Right cardiac atrium (tissue), 5 donors: ENCODE measurements at regions not wholly inside any gene's neighbourhood (a gene's known extent, or its start where the extent isn't known, plus 50 kb on each side); places are given as distances from the start of the nearest gene placed in this dataset.

Source experiments
- ATAC-seq, 2 donors: fragments of 200-7000 bp; cut with Tn5 transposase; one replicate each; pipeline versions ENCODE4 v1.8.0 to v1.9.1; 2020; ENCODE audit warnings: moderate library complexity in 2 of 2, mild to moderate bottlenecking in 1 of 2
- DNase-seq, 3 donors: peaks; one replicate each; pipeline ENCODE4 v3.0.0-alpha.2; 2020
- H3K27ac ChIP-seq: one replicate; pipeline ENCODE4 v1.5.1; 2013; ENCODE audit warnings: mild to moderate bottlenecking, low read length, control low read depth, moderate library complexity
- H3K27me3 ChIP-seq: one replicate; pipeline ENCODE4 v1.6.1; 2013; ENCODE audit not compliant: control insufficient read depth, insufficient read depth
- H3K4me1 ChIP-seq: one replicate; pipeline ENCODE4 v1.6.1; 2013; ENCODE audit warnings: low read length; ENCODE audit not compliant: control insufficient read depth, insufficient read depth
- H3K4me3 ChIP-seq: one replicate; pipeline ENCODE4 v1.5.1; 2013; ENCODE audit warnings: low read length, control low read depth
- H3K9me3 ChIP-seq: one replicate; pipeline ENCODE4 v1.6.1; 2013; ENCODE audit warnings: low read length; ENCODE audit not compliant: control insufficient read depth
- WGBS: extraction: QIAGEN DNeasy Blood & Tissue Kit; methylation state at CpG from one replicate; pipeline ENCODE4 v1.1.7; 2013; 5-methylcytosine and 5-hydroxymethylcytosine counted together
- intact Hi-C, 4 donors: fragments of 100-400 bp; cut with DNase I; formaldehyde crosslinking; loops; one replicate each; pipeline versions ENCODE4 v1.11.0 to v1.14.0; 2022 to 2023
- donor health status: healthy with polysubstance abuse.
- donor health status: DM: no; HTN: yes; CAD: no.
- donor health status: DM: no; HTN: no; CAD: no.
- donor health status: DM: no; HTN: yes; CAD: no; lungs with severe emphysema.
- donor health status: DM: yes; HTN: yes; CAD: no.

DNA sequence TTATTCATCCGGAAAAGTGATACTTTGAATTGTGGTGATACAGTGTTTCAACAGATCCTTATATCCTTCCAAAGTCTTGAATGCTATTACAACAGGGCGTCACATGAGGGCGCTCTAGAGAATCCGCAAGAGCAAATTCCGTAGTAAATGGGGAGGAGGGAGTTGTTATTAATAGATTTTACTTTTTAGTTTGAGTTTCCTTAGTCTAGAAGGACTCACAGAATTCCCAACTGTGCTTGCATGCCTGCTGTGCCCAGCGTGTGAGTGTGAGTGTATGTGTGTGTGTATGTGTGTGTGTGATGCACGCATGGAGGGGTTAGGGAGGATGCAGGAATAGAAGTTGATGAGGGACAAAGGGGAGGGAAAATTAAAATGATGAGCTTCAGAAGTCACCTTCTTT lies 375.3 kb downstream of the C12orf75 start:
- ATAC-seq (peak; percentile 41 to 67), DNase-seq (peak in 2 of 3 donors; percentile 26 to 32)
- Histone ChIP-seq H3K27ac (peak overlapping the region; percentile 20), H3K9me3 (no peaks in the 10 kb centered on the region), H3K4me1 (peaks cover 5% of the 10 kb centered on the region), H3K27me3 (no peaks in the 10 kb centered on the region), H3K4me3 (no peak overlapping the region)
- 18% methylated on average over 7 of the region's 7 CpGs for WGBS
- intact Hi-C loops = loop anchor here in 3 of 4 donors (10.0 kb wide), 2 partner anchors 281 to 429 kb away; partner anchors contain the start of gene NUAK1 (in 3 of the 3)

DNA sequence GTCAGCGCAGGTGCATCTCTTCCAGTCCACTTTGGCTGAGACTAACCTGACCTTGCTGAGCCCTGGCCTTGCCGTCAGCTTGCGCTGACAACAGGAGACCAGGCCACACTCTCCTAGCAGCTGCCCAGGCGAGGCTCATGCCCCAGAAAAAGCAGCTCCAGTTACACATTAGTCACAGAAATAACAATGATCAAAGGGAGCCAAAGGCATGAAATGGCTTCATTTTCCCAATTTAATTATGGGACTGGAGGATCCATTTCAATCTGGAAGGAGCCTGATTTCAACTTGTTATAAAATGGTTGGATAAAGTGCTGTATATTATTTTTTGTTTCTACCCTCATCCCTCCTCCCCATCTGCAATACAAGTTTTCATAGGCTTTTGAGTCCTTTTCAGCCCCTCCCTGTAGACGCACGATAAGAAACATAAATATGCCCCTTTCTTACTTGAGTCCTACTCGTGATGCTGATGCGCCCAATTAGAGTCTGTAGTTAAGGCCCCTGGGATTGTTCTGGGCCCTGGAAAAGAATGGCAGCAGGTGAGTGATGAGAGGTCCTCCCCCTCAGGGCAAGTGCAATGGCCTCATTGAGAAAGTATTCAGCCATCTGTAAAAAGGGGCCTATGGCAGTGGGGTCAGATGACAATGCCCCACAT lies 376.0 kb downstream of the C12orf75 start:
- Histone ChIP-seq H3K9me3 (no peaks in the 10 kb centered on the region), H3K4me1 (peaks cover 5% of the 10 kb centered on the region), H3K27me3 (no peaks in the 10 kb centered on the region), H3K27ac (peak overlapping the region; percentile 13), H3K4me3 (no peak overlapping the region)
- ATAC-seq = peak in 1 of 2 donors; percentile 74
- intact Hi-C loops = loop anchor here in 3 of 4 donors (10.0 kb wide), 2 partner anchors 282 to 428 kb away; partner anchors contain the start of gene NUAK1 (in 3 of the 3)
- WGBS = 83% methylated on average over 8 of the region's 8 CpGs
- DNase-seq = peak; percentile 27 to 50 (median 48)

DNA sequence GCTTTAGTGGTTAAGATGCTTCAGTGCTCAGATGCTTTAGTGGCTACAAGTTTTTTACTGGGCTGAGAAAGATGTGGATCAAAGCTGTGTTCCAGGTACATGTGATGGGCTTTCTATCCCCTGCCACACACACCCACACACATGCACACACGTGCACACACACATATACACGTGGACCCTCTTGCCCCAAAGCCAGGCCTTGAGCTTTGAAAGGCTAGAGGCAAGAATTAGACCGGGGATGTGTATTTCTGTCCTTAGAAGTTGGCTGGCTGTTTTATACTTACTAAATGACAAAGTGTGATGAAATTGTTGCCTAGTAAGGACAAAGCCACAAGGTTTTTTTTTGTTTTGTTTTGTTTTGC lies 376.5 kb downstream of the C12orf75 start:
- no peaks in the 10 kb centered on the region for H3K27me3 ChIP-seq
- no peaks in the 10 kb centered on the region for H3K9me3 ChIP-seq
- H3K27ac ChIP-seq = no peak overlapping the region
- no peak overlapping the region for H3K4me3 ChIP-seq
- WGBS = 88% methylated on average over 3 of the region's 3 CpGs
- peaks cover 5% of the 10 kb centered on the region for H3K4me1 ChIP-seq
- ATAC-seq (no peak), DNase-seq (no peak)
- intact Hi-C loops = loop anchor here in 3 of 4 donors (10.0 kb wide), 2 partner anchors 282 to 428 kb away; partner anchors contain the start of gene NUAK1 (in 3 of the 3)

DNA sequence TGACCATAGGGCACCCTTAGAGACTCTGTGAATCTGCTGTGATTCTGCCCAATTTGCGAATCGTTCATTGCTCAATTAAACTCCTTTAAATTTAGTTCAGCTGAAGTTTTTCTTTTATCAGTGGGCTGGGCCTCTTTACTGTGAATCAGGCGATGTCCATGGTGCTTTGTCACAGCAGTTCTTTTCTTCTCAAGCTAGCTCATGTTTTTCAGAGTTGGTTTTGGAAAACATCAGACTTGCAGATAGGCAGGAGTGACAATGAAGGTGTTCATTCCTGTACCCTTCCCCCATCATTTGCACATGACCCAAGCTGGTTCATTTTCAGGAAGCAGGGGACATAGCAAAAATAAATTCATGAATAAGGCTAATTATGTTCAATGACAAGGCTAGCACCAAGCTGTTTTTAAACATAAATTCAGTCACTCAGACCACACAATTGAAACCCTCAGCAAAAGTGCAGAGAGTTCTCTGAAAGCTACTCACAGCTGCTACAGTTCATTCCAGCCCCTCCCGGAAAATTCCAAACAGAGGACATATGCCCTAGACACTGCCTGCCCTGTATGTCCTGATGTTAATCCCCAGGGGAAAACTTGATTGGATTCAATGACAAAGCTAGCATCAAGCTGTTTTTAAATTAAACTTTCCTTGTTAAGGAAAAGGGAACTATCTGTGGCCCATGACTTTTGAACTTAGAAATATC lies 383.3 kb downstream of the C12orf75 start:
- DNase-seq (no peak), ATAC-seq (no peak)
- H3K9me3 ChIP-seq = no peaks in the 10 kb centered on the region
- no peaks in the 10 kb centered on the region for H3K27me3 ChIP-seq
- H3K27ac ChIP-seq = no peak overlapping the region
- 76% methylated on average over 4 of the region's 4 CpGs for WGBS
- intact Hi-C loops = no loop called here
- no peak overlapping the region for H3K4me3 ChIP-seq
- H3K4me1 ChIP-seq = no peaks in the 10 kb centered on the region

DNA sequence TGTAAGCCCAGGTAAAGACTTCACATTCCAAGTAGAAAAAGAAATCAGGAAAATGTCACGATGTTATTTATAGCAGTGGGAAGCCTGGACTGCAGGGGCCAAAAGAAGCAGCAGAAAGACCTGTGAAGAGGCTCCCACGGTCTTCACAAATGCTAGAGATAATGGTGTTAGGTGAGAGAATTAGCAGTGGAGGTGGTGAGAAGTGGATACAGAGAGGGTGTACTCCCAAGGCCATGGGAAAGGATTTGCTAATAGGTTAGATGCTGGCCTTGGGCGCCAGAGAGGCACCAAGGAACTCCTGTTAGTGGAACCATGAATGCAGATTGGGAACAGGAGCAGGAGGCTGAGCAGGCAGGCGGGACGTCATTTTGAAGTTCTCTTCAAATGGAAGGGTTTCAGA lies 386.1 kb downstream of the C12orf75 start:
- ATAC-seq (no peak), DNase-seq (no peak)
- H3K27me3 ChIP-seq = no peaks in the 10 kb centered on the region
- H3K27ac ChIP-seq = no peak overlapping the region
- intact Hi-C loops = no loop called here
- H3K4me3 ChIP-seq = no peak overlapping the region
- H3K9me3 ChIP-seq = no peaks in the 10 kb centered on the region
- WGBS = 78% methylated on average over 5 of the region's 5 CpGs
- no peaks in the 10 kb centered on the region for H3K4me1 ChIP-seq

DNA sequence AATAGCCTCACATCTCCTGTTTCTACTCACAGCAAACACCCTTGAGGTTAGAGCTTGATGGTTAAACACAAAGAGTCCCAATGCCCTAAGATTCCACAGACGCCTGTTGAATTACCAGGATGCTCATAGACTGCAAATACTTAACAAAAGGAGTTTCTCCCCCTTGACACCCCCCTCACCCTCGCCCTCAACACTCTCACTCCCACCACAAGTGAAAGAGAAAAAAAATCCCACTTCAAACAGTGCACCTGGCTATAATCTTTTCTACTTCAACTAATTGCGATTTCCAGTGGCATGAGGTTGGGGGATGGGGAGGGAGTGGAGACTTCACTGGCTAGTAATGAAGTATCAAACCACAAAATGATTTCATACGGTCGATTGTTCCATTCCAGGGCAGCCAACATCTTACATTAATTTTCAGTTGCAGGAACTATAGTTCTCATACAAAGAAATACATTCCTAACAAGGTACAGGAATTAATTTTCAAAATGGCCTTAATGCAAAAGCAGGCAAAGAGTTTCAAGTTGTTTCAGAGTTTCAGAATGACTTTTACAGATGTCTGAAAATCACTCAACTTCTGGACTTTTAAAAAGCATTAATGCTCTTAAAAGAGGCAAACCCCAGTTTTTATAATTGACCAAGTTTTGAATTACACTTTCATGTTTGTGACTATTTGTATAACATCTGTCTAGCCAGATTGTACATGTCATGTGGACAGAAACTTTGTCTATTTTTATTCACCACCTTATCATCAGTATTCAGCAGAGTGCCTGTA lies 390.7 kb downstream of the C12orf75 start:
- no peaks in the 10 kb centered on the region for H3K9me3 ChIP-seq
- no peak overlapping the region for H3K4me3 ChIP-seq
- no peaks in the 10 kb centered on the region for H3K4me1 ChIP-seq
- no peak overlapping the region for H3K27ac ChIP-seq
- no peak for DNase-seq
- H3K27me3 ChIP-seq = no peaks in the 10 kb centered on the region
- ATAC-seq = no peak
- intact Hi-C loops = no loop called here
- WGBS = 82% methylated on average over 5 of the region's 5 CpGs

DNA sequence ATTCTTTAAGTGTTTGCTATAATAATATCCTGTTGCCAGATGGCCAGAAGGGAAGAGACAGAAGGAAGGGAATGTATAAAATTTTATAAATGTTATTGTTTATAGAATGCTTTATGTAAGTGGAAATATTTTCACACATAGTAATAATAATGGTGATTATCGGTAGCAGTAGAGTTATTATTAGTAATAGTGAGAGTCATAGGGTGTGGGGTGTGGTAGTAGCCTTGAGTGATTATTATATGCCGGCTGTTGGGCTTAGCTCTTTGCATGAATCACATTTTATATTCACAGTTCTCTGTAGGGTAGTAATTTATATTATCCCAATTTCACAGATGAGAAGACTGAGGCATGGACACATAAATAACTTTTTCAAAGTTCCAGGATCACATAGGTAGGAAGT lies 391.4 kb downstream of the C12orf75 start:
- Histone ChIP-seq H3K27me3 (no peaks in the 10 kb centered on the region), H3K9me3 (no peaks in the 10 kb centered on the region), H3K4me1 (no peaks in the 10 kb centered on the region), H3K27ac (no peak overlapping the region), H3K4me3 (no peak overlapping the region)
- intact Hi-C loops = no loop called here
- ATAC-seq = no peak
- 82% methylated on average over 2 of the region's 2 CpGs for WGBS
- no peak for DNase-seq

DNA sequence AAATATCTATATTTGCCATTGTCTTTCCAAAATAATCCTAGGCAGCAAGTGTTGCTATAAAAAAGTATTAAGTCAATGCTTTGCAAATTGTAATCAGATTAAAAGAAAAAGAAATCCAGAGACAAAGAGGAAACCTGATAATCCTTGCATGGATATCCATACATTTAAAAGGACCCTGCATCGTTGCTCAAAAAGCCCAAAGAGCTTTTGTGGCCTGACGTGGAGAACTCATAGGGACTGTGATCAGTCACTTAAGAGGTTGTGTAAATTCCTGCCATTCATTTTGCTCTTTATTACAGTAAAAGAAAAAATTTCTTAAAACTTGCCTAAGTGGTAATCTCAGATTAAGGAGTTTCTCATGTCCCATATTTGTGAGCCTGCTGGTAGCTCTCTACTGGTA lies 392.6 kb downstream of the C12orf75 start:
- Histone ChIP-seq H3K9me3 (no peaks in the 10 kb centered on the region), H3K4me3 (no peak overlapping the region), H3K27ac (no peak overlapping the region), H3K27me3 (no peaks in the 10 kb centered on the region), H3K4me1 (no peaks in the 10 kb centered on the region)
- DNase-seq = no peak
- WGBS = 92% methylated on average over 2 of the region's 2 CpGs
- intact Hi-C loops = no loop called here
- ATAC-seq = no peak

DNA sequence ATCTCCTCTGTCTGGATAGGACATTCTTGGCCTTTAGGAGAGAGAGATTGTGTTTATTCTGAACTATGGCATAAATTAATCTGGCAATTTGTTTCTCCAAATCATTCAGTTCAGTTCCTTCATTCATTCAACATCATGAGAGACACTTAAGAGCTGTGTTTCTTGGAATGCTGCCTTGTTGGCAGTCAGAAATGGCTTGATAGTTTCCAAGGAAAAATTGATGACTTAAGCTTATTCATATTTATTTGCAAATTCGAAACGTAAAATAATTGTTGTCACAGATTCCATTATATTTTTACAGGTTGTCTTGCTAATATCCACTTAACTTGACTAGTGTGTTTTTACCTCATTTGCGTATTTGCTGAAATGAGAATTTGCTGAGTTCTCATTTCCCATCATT lies 393.0 kb downstream of the C12orf75 start:
- Histone ChIP-seq H3K9me3 (no peaks in the 10 kb centered on the region), H3K4me3 (no peak overlapping the region), H3K27ac (no peak overlapping the region), H3K4me1 (no peaks in the 10 kb centered on the region), H3K27me3 (no peaks in the 10 kb centered on the region)
- intact Hi-C loops = no loop called here
- 73% methylated on average over 3 of the region's 3 CpGs for WGBS
- no peak for ATAC-seq
- no peak for DNase-seq

DNA sequence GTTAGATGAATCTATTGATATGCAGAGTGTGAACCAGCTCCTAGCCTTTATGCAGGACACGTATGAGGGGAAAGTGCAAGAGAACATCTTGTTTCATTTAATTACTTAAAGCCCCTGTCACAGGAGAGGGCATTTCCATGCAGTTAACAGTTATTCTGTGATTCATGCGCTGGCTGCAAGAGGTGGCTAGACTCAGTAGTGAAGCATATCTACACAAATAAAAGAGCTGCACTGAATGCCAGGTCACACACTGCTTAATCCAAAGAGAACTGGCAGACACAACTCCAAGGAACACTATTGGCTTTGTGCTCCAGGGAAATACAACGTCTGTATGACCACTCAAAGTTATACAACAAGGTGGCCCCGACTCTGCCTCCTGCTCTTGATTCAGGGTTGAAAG lies 394.1 kb downstream of the C12orf75 start:
- no peak overlapping the region for H3K27ac ChIP-seq
- ATAC-seq = peak; percentile 69 to 89

DNA sequence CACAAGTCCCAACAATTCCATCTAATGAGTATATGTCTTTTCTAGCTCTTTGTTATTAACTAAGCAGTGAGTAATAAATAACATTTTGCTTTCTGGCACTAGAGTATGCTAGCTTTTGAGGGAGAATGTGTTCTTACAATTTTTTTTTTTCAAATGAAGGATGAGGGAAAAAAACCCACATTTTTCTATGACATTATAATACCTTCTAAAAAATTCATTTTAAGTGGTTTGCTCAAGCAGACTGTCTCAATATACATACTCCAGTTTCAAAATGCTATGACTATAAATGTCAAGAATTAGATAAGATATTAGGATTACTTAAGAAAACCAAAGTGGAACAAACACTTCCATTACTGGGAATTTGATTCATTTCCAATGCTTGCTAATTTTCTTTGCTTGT lies 394.6 kb downstream of the C12orf75 start:
- intact Hi-C loops = no loop called here

More for the DNA sequence above, 394.1 kb downstream of the C12orf75 start:
- WGBS = 52% methylated on average over 4 of the region's 4 CpGs
- no peak for DNase-seq
- no peaks in the 10 kb centered on the region for H3K9me3 ChIP-seq
- no peaks in the 10 kb centered on the region for H3K27me3 ChIP-seq
- H3K4me1 ChIP-seq = no peaks in the 10 kb centered on the region
- H3K4me3 ChIP-seq = no peak overlapping the region
- intact Hi-C loops = no loop called here

More for the DNA sequence above, 394.6 kb downstream of the C12orf75 start:
- no peaks in the 10 kb centered on the region for H3K27me3 ChIP-seq
- H3K9me3 ChIP-seq = no peaks in the 10 kb centered on the region
- H3K4me3 ChIP-seq = no peak overlapping the region
- ATAC-seq = peak in 1 of 2 donors; percentile 11
- DNase-seq = no peak
- no peaks in the 10 kb centered on the region for H3K4me1 ChIP-seq
- H3K27ac ChIP-seq = no peak overlapping the region
